HG03139 (cell line): ENCODE measurements at regions not wholly inside any gene's neighbourhood (a gene's known extent, or its start where the extent isn't known, plus 50 kb on each side); places are given as distances from the start of the nearest gene placed in this dataset.

Source experiments
- ATAC-seq: cut with Tn5 transposase; IDR thresholded peaks from one replicate; pipeline ENCODE4 v1.9.1; 2021; ENCODE audit not compliant: unreplicated experiment

GRCh38 chr18:39529358-39529757 is 1963.8 kb upstream of the CELF4 start:
- ATAC-seq, result no peak

- no peak for ATAC-seq
Measured at GRCh38 chr18:39527465-39527864, 1961.9 kb upstream of the CELF4 start.

- no peak for ATAC-seq
Measured at GRCh38 chr18:39524370-39524769, 1958.8 kb upstream of the CELF4 start.

DNA sequence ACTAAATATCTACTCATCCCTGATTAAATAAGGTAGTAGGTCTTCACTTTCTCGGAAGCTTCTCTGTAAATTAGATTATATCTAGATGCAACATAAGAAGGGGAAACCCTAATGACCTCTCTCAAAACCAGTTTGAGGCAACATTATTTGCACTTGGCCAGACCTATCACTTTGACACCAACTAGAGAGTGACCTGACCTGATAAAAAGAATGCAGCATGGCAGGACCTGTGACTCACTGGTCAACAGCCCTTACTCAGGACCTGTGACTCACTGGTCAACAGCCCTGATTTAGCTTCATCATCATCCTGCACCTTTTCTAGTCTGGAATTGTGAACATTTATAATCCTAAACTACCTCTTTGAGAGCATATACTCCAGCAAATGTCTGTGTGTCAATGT is 1957.7 kb upstream of the CELF4 start:
- no peak for ATAC-seq

DNA sequence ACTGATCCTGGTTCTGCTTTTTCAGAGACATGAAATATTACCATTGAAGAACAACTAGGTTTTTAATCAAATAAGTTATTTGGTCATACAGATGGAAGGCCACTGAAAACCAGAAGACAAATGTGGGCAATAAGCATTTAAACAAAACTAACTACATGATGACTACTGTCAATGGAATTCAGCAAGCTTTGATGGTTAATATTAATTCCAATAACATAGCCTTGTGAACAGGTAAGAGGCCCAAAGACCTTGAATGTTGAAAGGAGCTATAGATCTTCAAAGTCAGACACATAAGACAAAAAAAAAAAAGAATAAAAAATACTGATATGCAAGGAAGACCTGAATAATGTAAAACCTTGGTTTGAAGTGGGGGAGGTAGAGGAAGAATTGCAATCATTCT is 1955.6 kb upstream of the CELF4 start:
- ATAC-seq, result no peak

- no peak for ATAC-seq
Measured at GRCh38 chr18:39519741-39520140, 1954.1 kb upstream of the CELF4 start.

DNA sequence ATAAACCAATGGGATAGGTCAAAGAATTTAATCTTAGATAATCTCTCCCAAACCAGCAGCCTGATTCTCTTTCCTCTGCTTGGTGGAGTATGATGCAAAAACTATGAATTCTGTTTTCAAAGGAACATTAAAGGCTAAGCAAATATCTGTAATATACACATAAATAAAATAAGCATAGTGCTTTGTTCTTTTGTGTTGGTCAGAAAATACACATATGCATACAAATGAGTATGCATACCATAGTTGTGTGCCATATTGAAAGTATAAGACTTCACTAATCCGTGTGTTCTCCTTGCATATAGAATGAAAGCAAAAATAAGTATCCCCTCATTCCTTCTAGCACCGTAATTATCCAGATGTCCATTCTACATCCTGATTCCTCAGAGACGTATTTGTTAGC is 1949.7 kb upstream of the CELF4 start:
- ATAC-seq, result no peak

DNA sequence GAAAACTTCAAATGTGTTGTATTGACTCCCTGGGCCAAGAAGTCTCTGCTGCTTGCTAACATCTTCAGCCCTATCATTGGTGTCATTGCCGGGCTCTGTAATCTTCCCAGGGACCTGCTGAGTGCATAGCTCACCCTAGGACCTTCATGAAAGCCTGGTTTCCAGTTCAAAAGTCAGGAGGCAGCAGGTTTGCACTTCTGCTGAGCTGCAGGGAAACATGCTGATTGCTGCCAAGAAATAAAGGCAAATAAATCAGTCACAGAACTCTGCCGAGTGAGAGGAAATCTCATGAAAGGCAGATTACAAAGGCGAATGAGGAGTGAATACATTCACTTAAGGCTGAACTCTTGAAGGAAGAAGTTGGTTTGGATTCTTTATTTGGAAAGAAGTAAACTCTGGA is 1947.6 kb upstream of the CELF4 start:
- no peak for ATAC-seq

- ATAC-seq, result no peak
Measured at GRCh38 chr18:39506581-39507330, 1941.2 kb upstream of the CELF4 start.

- ATAC-seq, result no peak
Measured at GRCh38 chr18:39500306-39500705, 1934.7 kb upstream of the CELF4 start.

GRCh38 chr18:39497821-39498220 is 1932.2 kb upstream of the CELF4 start:
- ATAC-seq, result no peak

- ATAC-seq, result no peak
Measured at GRCh38 chr18:39496986-39497385, 1931.4 kb upstream of the CELF4 start.

GRCh38 chr18:39494211-39494896 is 1928.8 kb upstream of the CELF4 start:
- no peak for ATAC-seq

DNA sequence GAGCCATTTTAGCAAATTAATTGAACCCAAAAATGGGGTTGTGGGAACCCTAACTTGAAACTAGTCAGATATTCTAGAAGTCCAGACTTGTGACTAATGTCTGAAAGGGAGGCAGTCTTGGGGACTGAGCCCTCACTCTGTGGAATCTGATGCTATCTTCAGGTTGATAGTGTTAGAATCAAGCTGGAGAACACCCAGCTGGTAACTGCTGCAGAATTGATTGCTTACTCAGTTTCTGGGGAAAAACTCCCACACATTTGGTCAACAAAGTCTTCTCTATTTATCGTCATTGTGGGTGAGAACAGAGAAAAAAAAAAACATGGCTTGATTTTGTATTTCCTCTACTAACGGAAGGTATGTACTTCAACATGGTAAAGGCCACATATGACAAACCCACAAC is 1925.8 kb upstream of the CELF4 start:
- ATAC-seq, result no peak

DNA sequence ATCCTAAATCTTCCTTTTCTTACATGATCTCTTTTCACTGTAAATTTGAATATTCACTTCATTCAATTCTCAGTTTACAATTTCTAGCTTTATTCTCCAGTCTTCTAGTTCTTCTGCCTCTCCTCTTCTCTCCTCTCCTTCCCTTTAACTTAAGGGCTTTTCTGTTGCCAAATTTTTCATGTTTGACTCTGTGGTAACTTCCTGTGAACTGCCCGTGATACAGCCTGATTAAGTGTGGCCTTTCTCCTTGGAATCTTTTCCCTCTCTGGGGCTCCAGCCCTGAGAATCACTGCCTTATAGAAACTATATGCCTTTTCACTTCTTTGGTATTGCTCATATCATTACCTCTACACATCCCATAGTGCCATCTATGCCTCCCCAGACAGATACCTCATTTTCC is 1923.8 kb upstream of the CELF4 start:
- no peak for ATAC-seq

DNA sequence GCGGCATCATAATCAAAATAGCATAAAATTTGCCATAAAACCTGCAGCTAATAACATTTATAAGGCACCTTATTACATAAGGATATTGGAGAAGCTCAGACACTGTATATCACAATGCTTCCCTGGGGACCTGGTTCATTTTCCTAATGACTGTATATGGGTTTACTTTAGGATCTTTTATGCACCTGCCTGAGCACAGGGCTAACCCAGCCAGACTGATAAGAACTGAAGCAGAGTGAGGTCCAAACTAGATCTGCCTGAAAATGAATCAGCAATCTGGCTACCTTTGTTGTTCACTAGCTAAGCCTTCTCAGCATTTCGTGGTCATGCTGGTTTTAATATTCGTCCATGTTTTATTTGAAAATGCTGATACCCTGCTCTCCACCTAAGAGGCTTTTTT is 1922.3 kb upstream of the CELF4 start:
- ATAC-seq, result no peak

- no peak for ATAC-seq
Measured at GRCh38 chr18:39486268-39486667, 1920.7 kb upstream of the CELF4 start.

GRCh38 chr18:39485696-39486095 is 1920.1 kb upstream of the CELF4 start:
- no peak for ATAC-seq

DNA sequence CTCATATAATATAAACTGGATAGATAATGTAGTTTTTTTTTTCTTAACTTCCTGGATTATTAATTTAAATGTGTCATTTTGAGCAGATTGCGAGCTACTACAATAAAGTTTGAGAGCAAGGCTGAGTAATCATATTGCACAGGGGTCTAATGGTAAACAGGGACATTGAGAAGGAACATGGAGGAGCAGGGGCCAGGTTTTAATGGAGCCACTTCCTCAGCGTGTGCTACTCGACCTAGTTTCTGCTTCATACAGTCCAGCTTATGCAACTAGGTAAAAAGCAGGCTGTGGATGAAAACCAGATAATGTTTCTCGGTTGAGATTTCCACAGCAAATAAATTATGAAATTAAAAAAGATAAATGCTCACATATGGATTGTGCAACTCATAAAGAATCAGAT is 1915.7 kb upstream of the CELF4 start:
- ATAC-seq, result no peak

DNA sequence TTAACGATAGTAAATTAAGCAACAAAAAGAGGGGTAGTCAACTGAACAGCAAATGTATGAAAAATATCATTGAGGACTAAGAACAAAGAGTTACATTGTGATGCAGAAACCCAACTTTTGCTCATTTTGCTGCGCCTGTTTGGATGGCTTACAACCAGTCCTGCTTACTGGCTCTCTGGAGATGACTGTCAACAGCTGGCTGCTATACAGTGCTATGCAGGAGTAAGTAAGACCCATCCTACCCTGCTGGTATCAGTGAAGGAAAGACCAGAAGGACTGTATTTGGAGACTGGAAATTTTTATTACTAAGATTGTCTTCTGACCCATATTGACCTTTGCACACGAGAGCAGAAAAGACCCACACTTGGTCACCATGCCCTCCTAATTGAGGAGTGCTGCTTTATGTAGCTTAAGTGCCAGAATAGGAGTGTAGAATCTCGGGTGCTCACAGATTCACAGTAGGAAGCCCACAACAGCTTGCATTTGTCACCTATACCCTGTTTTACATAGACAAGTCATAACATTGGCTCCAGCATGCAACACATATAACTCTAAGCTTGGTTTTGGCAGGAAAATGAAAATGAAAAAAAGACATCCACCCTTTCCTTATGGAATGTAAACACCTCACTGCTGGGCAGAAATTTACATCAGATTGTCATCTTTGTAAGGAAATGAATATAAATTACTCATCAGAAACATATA is 1915.0 kb upstream of the CELF4 start:
- no peak for ATAC-seq

GRCh38 chr18:39464006-39464405 is 1898.4 kb upstream of the CELF4 start:
- ATAC-seq, result no peak

- ATAC-seq, result no peak
Measured at GRCh38 chr18:39462436-39462835, 1896.8 kb upstream of the CELF4 start.
